Muscle of leg (tissue), 3 donors: ENCODE measurements at regions not wholly inside any gene's neighbourhood (a gene's known extent, or its start where the extent isn't known, plus 50 kb on each side); places are given as distances from the start of the nearest gene placed in this dataset.

ENCODE experiments used
- DNase-seq: peaks from one replicate; pipeline ENCODE4 v3.0.0; 2013
- H3K27ac ChIP-seq: one replicate; pipeline ENCODE4 v1.5.1; 2013; ENCODE audit warnings: mild to moderate bottlenecking, low read length, control low read depth
- H3K27me3 ChIP-seq: one replicate; pipeline ENCODE4 v1.6.1; 2013; ENCODE audit warnings: low read length; ENCODE audit not compliant: control insufficient read depth, insufficient read depth
- H3K36me3 ChIP-seq: one replicate; pipeline ENCODE4 v1.6.1; 2013; ENCODE audit warnings: low read length; ENCODE audit not compliant: control insufficient read depth, insufficient read depth
- H3K4me1 ChIP-seq: one replicate; pipeline ENCODE4 v1.6.1; 2013; ENCODE audit warnings: low read length; ENCODE audit not compliant: control insufficient read depth, insufficient read depth
- H3K4me3 ChIP-seq: one replicate; pipeline ENCODE4 v1.5.1; 2013; ENCODE audit warnings: low read length, control low read depth
- H3K9me3 ChIP-seq: replicated peaks from 2 replicates; pipeline ENCODE4 v1.6.1; 2013; ENCODE audit warnings: low read depth, low read length; ENCODE audit not compliant: control insufficient read depth
- WGBS: methylation state at CpG from one replicate; pipeline ENCODE4 v1.1.5; 2013; ENCODE audit warnings: missing lambda C conversion rate; ENCODE audit not compliant: insufficient coverage; 5-methylcytosine and 5-hydroxymethylcytosine counted together

GRCh38 chr10:42972946-42973345, 103.9 kb upstream of the RET start:
- Histone ChIP-seq H3K27ac (no peak overlapping the region), H3K9me3 (no peaks in the 10 kb centered on the region), H3K27me3 (no peaks in the 10 kb centered on the region), H3K4me3 (no peak overlapping the region), H3K36me3 (no peaks in the 10 kb centered on the region), H3K4me1 (peaks cover 7% of the 10 kb centered on the region)
- WGBS: no CpG with 5 or more reads among the region's 6 CpGs
- DNase-seq: no peak

GRCh38 chr10:42973411-42973810, 103.5 kb upstream of the RET start:
- H3K9me3 ChIP-seq: no peaks in the 10 kb centered on the region
- H3K27ac ChIP-seq: no peak overlapping the region
- peaks cover 7% of the 10 kb centered on the region for H3K4me1 ChIP-seq
- no peaks in the 10 kb centered on the region for H3K36me3 ChIP-seq
- DNase-seq: no peak
- no peaks in the 10 kb centered on the region for H3K27me3 ChIP-seq
- H3K4me3 ChIP-seq: no peak overlapping the region
- 61% methylated on average over 3 of the region's 6 CpGs for WGBS

DNA sequence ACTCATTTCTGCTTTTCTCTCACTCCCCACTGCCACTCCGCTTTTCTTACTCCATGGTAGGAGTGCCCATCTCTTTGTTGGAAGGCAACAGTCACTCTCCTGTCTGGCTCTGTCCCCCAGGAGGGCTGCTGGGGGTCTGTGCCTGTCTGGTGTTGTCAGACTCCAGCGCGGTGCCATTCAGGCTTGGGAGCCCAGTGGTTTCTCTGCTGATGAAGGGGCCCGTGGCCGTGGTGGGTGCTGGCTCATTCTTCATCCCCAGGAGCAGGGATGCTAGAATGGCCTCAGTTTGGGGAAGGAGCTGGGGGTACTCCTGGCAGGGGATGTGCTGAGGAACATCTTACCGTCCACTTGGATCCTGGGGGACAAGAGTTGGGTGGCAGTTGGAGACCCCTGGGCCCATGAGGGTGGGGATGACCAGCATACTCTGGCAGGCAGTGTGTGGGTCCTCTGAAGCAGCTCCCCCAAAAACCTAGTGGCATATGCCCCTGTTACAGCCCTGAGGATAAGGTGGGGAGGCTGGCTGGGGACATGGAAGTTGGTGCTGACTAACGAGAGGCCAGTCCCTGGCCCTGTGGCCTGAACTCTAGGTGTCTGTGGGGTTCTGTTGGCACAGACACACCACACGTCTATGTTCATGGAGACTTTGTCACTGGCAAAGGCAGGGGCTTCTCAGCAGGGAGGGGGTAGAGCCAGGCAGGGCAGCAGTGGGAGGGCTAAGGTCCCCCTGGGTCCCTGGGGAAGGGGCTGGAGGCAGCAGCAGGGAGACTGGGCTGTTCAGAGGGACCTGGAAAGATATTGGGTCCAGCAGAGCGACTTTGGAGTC, 102.8 kb upstream of the RET start:
- no peak for DNase-seq
- Histone ChIP-seq H3K9me3 (no peaks in the 10 kb centered on the region), H3K27ac (no peak overlapping the region), H3K27me3 (peaks cover 1% of the 10 kb centered on the region), H3K4me1 (peaks cover 7% of the 10 kb centered on the region), H3K4me3 (no peak overlapping the region), H3K36me3 (no peaks in the 10 kb centered on the region)
- 92% methylated on average over 7 of the region's 9 CpGs for WGBS

DNA sequence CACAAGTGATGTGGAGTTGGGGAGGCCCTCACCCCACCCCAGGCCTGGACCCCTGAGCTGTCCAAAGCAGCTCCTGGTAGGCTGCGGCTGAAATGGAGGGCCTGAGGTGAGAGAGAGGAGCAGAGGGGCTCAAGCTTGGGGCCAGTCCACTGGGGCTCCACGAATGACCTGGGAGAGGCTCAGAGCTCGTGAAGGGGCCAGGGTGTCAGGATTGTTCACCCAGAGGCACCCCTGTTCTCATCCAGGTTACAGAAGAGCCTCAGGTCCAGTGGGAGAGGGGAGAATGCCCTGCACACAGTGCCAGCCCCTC, 102.2 kb upstream of the RET start:
- Histone ChIP-seq H3K9me3 (no peaks in the 10 kb centered on the region), H3K27me3 (peaks cover 2% of the 10 kb centered on the region), H3K4me1 (peaks cover 7% of the 10 kb centered on the region), H3K36me3 (no peaks in the 10 kb centered on the region), H3K27ac (no peak overlapping the region), H3K4me3 (no peak overlapping the region)
- DNase-seq: no peak
- WGBS: 72% methylated on average over 2 of the region's 3 CpGs

- Histone ChIP-seq H3K27ac (no peak overlapping the region), H3K27me3 (peaks cover 2% of the 10 kb centered on the region), H3K9me3 (no peaks in the 10 kb centered on the region), H3K36me3 (no peaks in the 10 kb centered on the region), H3K4me3 (no peak overlapping the region), H3K4me1 (peaks cover 7% of the 10 kb centered on the region)
- 74% methylated on average over 2 of the region's 4 CpGs for WGBS
- no peak for DNase-seq
Measured at GRCh38 chr10:42975005-42975493, 101.8 kb upstream of the RET start.

GRCh38 chr10:42975558-42976340, 101.1 kb upstream of the RET start:
- no peak for DNase-seq
- Histone ChIP-seq H3K27me3 (peaks cover 2% of the 10 kb centered on the region), H3K4me3 (no peak overlapping the region), H3K36me3 (no peaks in the 10 kb centered on the region), H3K4me1 (peaks cover 5% of the 10 kb centered on the region), H3K27ac (no peak overlapping the region), H3K9me3 (no peaks in the 10 kb centered on the region)
- WGBS: 78% methylated on average over 12 of the region's 21 CpGs

- DNase-seq: no peak
- H3K4me3 ChIP-seq: no peak overlapping the region
- no peak overlapping the region for H3K27ac ChIP-seq
- no peaks in the 10 kb centered on the region for H3K4me1 ChIP-seq
- whole genome bisulfite sequencing: 81% methylated on average over 5 of the region's 7 CpGs
- H3K36me3 ChIP-seq: no peaks in the 10 kb centered on the region
- H3K9me3 ChIP-seq: no peaks in the 10 kb centered on the region
- H3K27me3 ChIP-seq: peaks cover 2% of the 10 kb centered on the region
Measured at GRCh38 chr10:42976351-42977031, 100.4 kb upstream of the RET start.

GRCh38 chr10:42977032-42977416, 99.8 kb upstream of the RET start:
- Histone ChIP-seq H3K36me3 (no peaks in the 10 kb centered on the region), H3K27me3 (peaks cover 2% of the 10 kb centered on the region), H3K27ac (no peak overlapping the region), H3K4me1 (no peaks in the 10 kb centered on the region), H3K9me3 (no peaks in the 10 kb centered on the region), H3K4me3 (no peak overlapping the region)
- DNase-seq: no peak
- 60% methylated on average over 2 of the region's 5 CpGs for whole genome bisulfite sequencing

DNA sequence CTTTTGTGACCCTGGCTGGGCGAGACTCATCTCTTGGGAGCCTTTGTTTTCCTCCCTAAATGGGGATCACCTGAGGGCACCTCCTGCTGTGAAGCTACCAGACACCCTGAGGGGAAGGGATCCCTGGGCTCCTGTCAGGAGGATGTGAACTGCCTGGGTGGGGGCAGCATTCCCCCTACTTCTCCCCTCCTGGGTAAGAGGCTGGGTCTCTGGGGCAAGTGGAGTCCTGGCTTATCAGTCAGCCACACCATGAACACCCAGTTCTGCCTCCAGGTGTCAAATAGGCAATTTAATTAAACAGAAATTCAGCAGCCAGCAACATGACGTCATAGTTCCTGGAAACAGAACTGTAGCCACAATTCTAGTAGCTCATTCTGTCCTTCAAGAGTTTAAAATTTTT, 97.7 kb upstream of the RET start:
- DNase-seq: no peak
- no peaks in the 10 kb centered on the region for H3K9me3 ChIP-seq
- no peak overlapping the region for H3K27ac ChIP-seq
- H3K27me3 ChIP-seq: peaks cover 4% of the 10 kb centered on the region
- WGBS: 64% methylated on average over 2 of the region's 2 CpGs
- H3K4me1 ChIP-seq: no peaks in the 10 kb centered on the region
- no peak overlapping the region for H3K4me3 ChIP-seq
- no peaks in the 10 kb centered on the region for H3K36me3 ChIP-seq
